HCT116 (cell line): ENCODE measurements at regions not wholly inside any gene's neighbourhood (a gene's known extent, or its start where the extent isn't known, plus 50 kb on each side); places are given as distances from the start of the nearest gene placed in this dataset.

Experiments
- ATAC-seq: fragments of 200-7000 bp; cut with Tn5 transposase; 2 replicates; pipeline ENCODE4 v1.9.1; 2020; ENCODE audit warnings: mild to moderate bottlenecking, moderate library complexity
- BruUV-seq: library from RNA; stranded (reverse); fragments of 400-500 nt; replicated peaks from 2 replicates; lab custom pipeline; 2021; lab: Mats Ljungman, UMichigan
- CTCF ChIA-PET: fragments of 300-600 bp; sonication (Branson Sonifier 250); formaldehyde crosslinking; loops from one replicate; lab custom pipeline; 2021; ENCODE audit warnings: antibody characterized with exemption; lab: Charles Lee
- POLR2A ChIA-PET: fragments of 300-600, 350-600 bp; sonication (Branson Sonifier 250); formaldehyde crosslinking; loops from one replicate; lab custom pipeline; 2021; ENCODE audit warnings: antibody characterized with exemption; lab: Charles Lee
- RAD21 ChIA-PET, 2 experiments: fragments of 300-600 bp; sonication (Branson Sonifier 250); formaldehyde crosslinking; loops; one replicate each; lab custom pipeline; 2023; ENCODE audit warnings: low total read pairs in 2 of 2; ENCODE audit not compliant: uncharacterized antibody in 2 of 2, unreplicated experiment in 2 of 2, low non-redundant PET in 1 of 2; lab: Charles Lee
- DNase-seq: peaks from one replicate; pipeline ENCODE4 v3.0.0-alpha.2; 2010; ENCODE audit warnings: low read depth, low spot score
- H2AFZ ChIP-seq: fragments of 200-600 bp; shearing (Covaris generic), sonication (generic); 2 replicates; pipeline ENCODE4 v1.6.1; 2017; ENCODE audit warnings: low read depth, mixed run types, mixed read lengths, antibody characterized with exemption, low read length; ENCODE audit not compliant: poor library complexity, severe bottlenecking
- H3K27ac ChIP-seq: 2 replicates; pipeline ENCODE4 v1.5.1; 2012; ENCODE audit warnings: low read depth, low read length
- H3K27me3 ChIP-seq: fragments of 200-600 bp; sonication (generic); 2 replicates; pipeline ENCODE4 v1.6.1; 2016; ENCODE audit warnings: mixed run types, low read length, mixed read lengths; ENCODE audit not compliant: insufficient read depth
- H3K36me3 ChIP-seq, 2 experiments: fragments of 200-500 bp in 1 of 2; fragments of 200-600 bp in 1 of 2; sonication (Bioruptor generic) in 1 of 2; sonication (generic) in 1 of 2; 2 replicates each; pipeline versions ENCODE4 v1.5.1 to v1.6.1; 2014 to 2016; ENCODE audit warnings: low read length in 2 of 2, inconsistent platforms in 1 of 2, mixed read lengths in 1 of 2, mixed run types in 1 of 2; ENCODE audit not compliant: insufficient read depth in 2 of 2, control insufficient read depth in 1 of 2
- H3K4me1 ChIP-seq, 2 experiments: fragments of 200-600 bp in 1 of 2; sonication (generic) in 1 of 2; 2 replicates each; pipeline versions ENCODE4 v1.5.1 to v1.6.1; 2012 to 2017; ENCODE audit warnings: low read length in 2 of 2, inconsistent platforms in 1 of 2, mild to moderate bottlenecking in 1 of 2, mixed read lengths in 1 of 2, mixed run types in 1 of 2, moderate library complexity in 1 of 2; ENCODE audit not compliant: insufficient read depth in 2 of 2, control insufficient read depth in 1 of 2
- H3K4me2 ChIP-seq: fragments of 200-600 bp; sonication (generic); 2 replicates; pipeline ENCODE4 v1.6.1; 2017; ENCODE audit warnings: mixed run types, low read length, mixed read lengths
- H3K4me3 ChIP-seq, 2 experiments: fragments of 200-600 bp in 1 of 2; sonication (generic) in 1 of 2; replicated peaks in 1 of 2; 2 replicates each; pipeline ENCODE4 v1.5.1; 2011 to 2016; ENCODE audit warnings: low read length in 2 of 2, control low read depth in 1 of 2, low read depth in 1 of 2, mild to moderate bottlenecking in 1 of 2, mixed read lengths in 1 of 2, mixed run types in 1 of 2
- H3K79me2 ChIP-seq: fragments of 200-600 bp; sonication (generic); 2 replicates; pipeline ENCODE4 v1.6.1; 2017; ENCODE audit warnings: mild to moderate bottlenecking, mixed run types, low read length, moderate library complexity, mixed read lengths; ENCODE audit not compliant: insufficient read depth
- H3K9ac ChIP-seq: fragments of 200-600 bp; sonication (generic); 2 replicates; pipeline ENCODE4 v1.6.1; 2016; ENCODE audit warnings: low read length, mixed read lengths
- H3K9me2 ChIP-seq: fragments of 200-600 bp; sonication (generic), shearing (Covaris generic); 2 replicates; pipeline ENCODE4 v1.6.1; 2017; ENCODE audit warnings: mixed run types, mild to moderate bottlenecking, moderate library complexity; ENCODE audit not compliant: insufficient read depth
- H3K9me3 ChIP-seq, 2 experiments: fragments of 200-500 bp in 1 of 2; fragments of 200-600 bp in 1 of 2; sonication (Bioruptor generic) in 1 of 2; sonication (generic) in 1 of 2; 2 replicates each; pipeline ENCODE4 v1.6.1; 2014 to 2017; ENCODE audit warnings: low read length in 2 of 2, mixed read lengths in 2 of 2, inconsistent platforms in 1 of 2, low read depth in 1 of 2, mild to moderate bottlenecking in 1 of 2, mixed run types in 1 of 2, moderate library complexity in 1 of 2; ENCODE audit not compliant: control insufficient read depth in 1 of 2, insufficient read depth in 1 of 2
- H4K20me1 ChIP-seq: fragments of 200-600 bp; sonication (generic), shearing (Covaris generic); 2 replicates; pipeline ENCODE4 v1.6.1; 2017; ENCODE audit warnings: mixed run types, mild to moderate bottlenecking, moderate library complexity; ENCODE audit not compliant: insufficient read depth
- CBX3 ChIP-seq: IDR thresholded peaks from 2 replicates; pipeline ENCODE4 v1.6.1; 2012; ENCODE audit warnings: low read depth
- EGR1 ChIP-seq: IDR thresholded peaks from 2 replicates; pipeline ENCODE4 v1.6.1; 2012; ENCODE audit warnings: low read depth
- EZH2 ChIP-seq: fragments of 200-600 bp; sonication (generic); IDR thresholded peaks from 2 replicates; pipeline ENCODE4 v1.6.1; 2017; ENCODE audit warnings: antibody characterized with exemption, mixed run types
- EZH2phosphoT487 ChIP-seq: fragments of 200-600 bp; IDR thresholded peaks from 2 replicates; pipeline ENCODE4 v1.6.1; 2018; ENCODE audit warnings: antibody characterized with exemption, borderline replicate concordance
- FOSL1 ChIP-seq: IDR thresholded peaks from 2 replicates; pipeline ENCODE4 v1.6.1; 2012; ENCODE audit warnings: low read depth
- JUND ChIP-seq: IDR thresholded peaks from 2 replicates; pipeline ENCODE4 v1.6.1; 2012
- POLR2AphosphoS5 ChIP-seq: IDR thresholded peaks from 2 replicates; pipeline ENCODE4 v1.6.1; 2011; ENCODE audit warnings: mild to moderate bottlenecking, low read depth, low read length, moderate library complexity
- RAD21 ChIP-seq: IDR thresholded peaks from 2 replicates; pipeline ENCODE4 v1.6.1; 2012; ENCODE audit warnings: low read depth, mild to moderate bottlenecking
- SIN3A ChIP-seq: IDR thresholded peaks from 2 replicates; pipeline ENCODE4 v1.6.1; 2012; ENCODE audit warnings: low read depth
- TCF7L2 ChIP-seq: IDR thresholded peaks from 2 replicates; pipeline ENCODE4 v1.7.0; 2011; ENCODE audit warnings: borderline replicate concordance, inconsistent platforms; ENCODE audit not compliant: insufficient read depth, insufficient read length; ENCODE audit errors: extremely low read depth
- ZNF274 ChIP-seq: fragments of 200-500 bp; sonication (Bioruptor generic); IDR thresholded peaks from 2 replicates; pipeline ENCODE4 v1.6.1; 2014; ENCODE audit warnings: mild to moderate bottlenecking, low read depth, low read length, inconsistent platforms
- intact Hi-C: fragments of 100-400 bp; cut with micrococcal nuclease; formaldehyde crosslinking; loops from 2 replicates; pipeline ENCODE4 v1.10.0; 2022
- TF ChIP-seq, protein P1 (sequence below): IDR thresholded peaks from 2 replicates; pipeline ENCODE4 v1.6.1; 2012
- TF ChIP-seq, protein P2 (sequence below): IDR thresholded peaks from 2 replicates; pipeline ENCODE4 v1.6.1; 2011; ENCODE audit warnings: mild to moderate bottlenecking, low read length, moderate library complexity; ENCODE audit not compliant: insufficient replicate concordance; ENCODE audit errors: extremely low read depth
- TF ChIP-seq, protein P3 (sequence below), 3 experiments: fragments of 200-600 bp in 1 of 3; sonication (generic) in 1 of 3; IDR thresholded peaks in 2 of 3; conservative IDR thresholded peaks in 1 of 3; 2 replicates each; pipeline ENCODE4 v1.5.1; 2012 to 2017; ENCODE audit warnings: low read depth in 2 of 3, low read length in 2 of 3, antibody characterized with exemption in 1 of 3, borderline replicate concordance in 1 of 3, control low read depth in 1 of 3, mild to moderate bottlenecking in 1 of 3, mixed read lengths in 1 of 3, mixed run types in 1 of 3, moderate library complexity in 1 of 3; ENCODE audit not compliant: insufficient read depth in 1 of 3
- TF ChIP-seq, protein P4 (sequence below): IDR thresholded peaks from 2 replicates; pipeline ENCODE4 v1.6.1; 2012

DNA sequence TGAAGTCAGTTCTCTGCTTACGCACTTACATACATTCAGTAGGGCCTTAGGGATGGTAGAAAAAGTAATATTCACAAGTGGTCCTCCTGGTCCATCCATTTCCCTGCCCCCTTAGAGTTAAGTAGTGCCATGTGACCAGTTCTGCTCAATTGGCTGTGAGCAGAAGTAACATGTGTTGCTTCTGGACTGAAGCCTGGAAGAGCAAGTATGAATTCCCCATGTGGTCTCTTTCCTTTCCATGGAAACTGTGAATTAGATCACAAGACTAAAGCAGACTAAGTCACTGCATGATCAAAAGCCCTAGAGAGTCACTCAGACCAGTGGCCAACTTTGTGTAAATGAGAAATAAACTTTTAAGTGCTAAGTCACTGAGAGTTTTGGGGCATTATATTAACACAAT, 341.7 kb upstream of the CADM1 start:
- TF ChIP-seq POLR2AphosphoS5 (no peak), EGR1 (no peak), EZH2 (no peak), RAD21 (no peak)
- TF ChIP-seq, protein P1, sequence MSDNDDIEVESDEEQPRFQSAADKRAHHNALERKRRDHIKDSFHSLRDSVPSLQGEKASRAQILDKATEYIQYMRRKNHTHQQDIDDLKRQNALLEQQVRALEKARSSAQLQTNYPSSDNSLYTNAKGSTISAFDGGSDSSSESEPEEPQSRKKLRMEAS: no peak
- TF ChIP-seq, all 23 proteins: peak for 0
- intact Hi-C loops: no loop called here

DNA sequence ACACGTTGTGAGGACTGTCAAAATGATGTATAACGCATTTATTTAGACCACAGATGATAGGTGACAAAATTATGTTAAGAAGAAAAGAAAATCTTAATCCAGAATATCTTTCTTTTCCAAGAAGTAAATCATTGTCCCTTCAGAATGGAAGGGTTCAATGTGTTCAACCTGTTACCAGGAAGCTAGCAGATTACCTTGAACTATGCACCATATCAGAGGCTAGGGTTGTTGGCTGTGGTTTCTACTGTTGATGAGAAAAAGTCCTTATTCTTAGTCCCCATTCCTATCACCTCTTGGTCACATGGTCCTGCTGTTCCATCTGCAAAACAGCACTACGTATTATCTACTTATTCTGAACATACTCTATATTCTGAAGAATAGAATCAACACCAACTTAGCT, 339.5 kb upstream of the CADM1 start:
- intact Hi-C loops: no loop called here
- CTCF ChIA-PET: no interaction called here
- TF ChIP-seq EZH2phosphoT487 (no peak), ZNF274 (no peak), SIN3A (no peak), JUND (no peak), CBX3 (no peak), EZH2 (no peak), FOSL1 (no peak), TCF7L2 (no peak)
- TF ChIP-seq, protein P2, sequence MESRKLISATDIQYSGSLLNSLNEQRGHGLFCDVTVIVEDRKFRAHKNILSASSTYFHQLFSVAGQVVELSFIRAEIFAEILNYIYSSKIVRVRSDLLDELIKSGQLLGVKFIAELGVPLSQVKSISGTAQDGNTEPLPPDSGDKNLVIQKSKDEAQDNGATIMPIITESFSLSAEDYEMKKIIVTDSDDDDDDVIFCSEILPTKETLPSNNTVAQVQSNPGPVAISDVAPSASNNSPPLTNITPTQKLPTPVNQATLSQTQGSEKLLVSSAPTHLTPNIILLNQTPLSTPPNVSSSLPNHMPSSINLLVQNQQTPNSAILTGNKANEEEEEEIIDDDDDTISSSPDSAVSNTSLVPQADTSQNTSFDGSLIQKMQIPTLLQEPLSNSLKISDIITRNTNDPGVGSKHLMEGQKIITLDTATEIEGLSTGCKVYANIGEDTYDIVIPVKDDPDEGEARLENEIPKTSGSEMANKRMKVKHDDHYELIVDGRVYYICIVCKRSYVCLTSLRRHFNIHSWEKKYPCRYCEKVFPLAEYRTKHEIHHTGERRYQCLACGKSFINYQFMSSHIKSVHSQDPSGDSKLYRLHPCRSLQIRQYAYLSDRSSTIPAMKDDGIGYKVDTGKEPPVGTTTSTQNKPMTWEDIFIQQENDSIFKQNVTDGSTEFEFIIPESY: no peak
- TF ChIP-seq, protein P3, sequence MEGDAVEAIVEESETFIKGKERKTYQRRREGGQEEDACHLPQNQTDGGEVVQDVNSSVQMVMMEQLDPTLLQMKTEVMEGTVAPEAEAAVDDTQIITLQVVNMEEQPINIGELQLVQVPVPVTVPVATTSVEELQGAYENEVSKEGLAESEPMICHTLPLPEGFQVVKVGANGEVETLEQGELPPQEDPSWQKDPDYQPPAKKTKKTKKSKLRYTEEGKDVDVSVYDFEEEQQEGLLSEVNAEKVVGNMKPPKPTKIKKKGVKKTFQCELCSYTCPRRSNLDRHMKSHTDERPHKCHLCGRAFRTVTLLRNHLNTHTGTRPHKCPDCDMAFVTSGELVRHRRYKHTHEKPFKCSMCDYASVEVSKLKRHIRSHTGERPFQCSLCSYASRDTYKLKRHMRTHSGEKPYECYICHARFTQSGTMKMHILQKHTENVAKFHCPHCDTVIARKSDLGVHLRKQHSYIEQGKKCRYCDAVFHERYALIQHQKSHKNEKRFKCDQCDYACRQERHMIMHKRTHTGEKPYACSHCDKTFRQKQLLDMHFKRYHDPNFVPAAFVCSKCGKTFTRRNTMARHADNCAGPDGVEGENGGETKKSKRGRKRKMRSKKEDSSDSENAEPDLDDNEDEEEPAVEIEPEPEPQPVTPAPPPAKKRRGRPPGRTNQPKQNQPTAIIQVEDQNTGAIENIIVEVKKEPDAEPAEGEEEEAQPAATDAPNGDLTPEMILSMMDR (IDR thresholded peaks at IDR 0.05 in 2 of 3, conservative IDR thresholded peaks at IDR 0.05 in 1 of 3; ENCODE audit: borderline replicate concordance in 1 of 3, insufficient read depth in 1 of 3, low read depth in 2 of 3, low read length in 2 of 3): no peak
- TF ChIP-seq, protein P1: no peak
- TF ChIP-seq, protein P4, sequence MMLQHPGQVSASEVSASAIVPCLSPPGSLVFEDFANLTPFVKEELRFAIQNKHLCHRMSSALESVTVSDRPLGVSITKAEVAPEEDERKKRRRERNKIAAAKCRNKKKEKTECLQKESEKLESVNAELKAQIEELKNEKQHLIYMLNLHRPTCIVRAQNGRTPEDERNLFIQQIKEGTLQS: no peak

More for the DNA sequence above, 341.7 kb upstream of the CADM1 start:
- POLR2A ChIA-PET: no interaction called here
- ATAC-seq: no peak
- no peak for DNase-seq
- Histone ChIP-seq H3K4me3 (no peak overlapping the region), H3K79me2 (no peaks in the 10 kb centered on the region), H2AFZ (no peak overlapping the region), H3K36me3 (no peaks in the 10 kb centered on the region), H4K20me1 (no peaks in the 10 kb centered on the region), H3K27me3 (no peaks in the 10 kb centered on the region), H3K9me3 (peaks cover 0 to 4% of the 10 kb centered on the region in 2 experiments; a peak in 2 of 4 replicates), H3K4me2 (no peak overlapping the region), H3K4me1 (no peaks in the 10 kb centered on the region), H3K9ac (no peak overlapping the region), H3K9me2 (no peaks in the 10 kb centered on the region), H3K27ac (no peak overlapping the region)
- RAD21 ChIA-PET: no interaction called here
- BruUV-seq: no TSS peak
- CTCF ChIA-PET: no interaction called here

More for the DNA sequence above, 339.5 kb upstream of the CADM1 start:
- H2AFZ ChIP-seq: no peak overlapping the region
- POLR2A ChIA-PET: no interaction called here
- H3K4me1 ChIP-seq: no peaks in the 10 kb centered on the region
- ATAC-seq: no peak
- H3K4me2 ChIP-seq: no peak overlapping the region
- no peak overlapping the region for H3K9ac ChIP-seq
- no peaks in the 10 kb centered on the region for H3K27me3 ChIP-seq
- no peak overlapping the region for H3K4me3 ChIP-seq
- no peaks in the 10 kb centered on the region for H3K36me3 ChIP-seq
- no peaks in the 10 kb centered on the region for H4K20me1 ChIP-seq
- no peaks in the 10 kb centered on the region for H3K79me2 ChIP-seq
- H3K27ac ChIP-seq: no peak overlapping the region
- H3K9me3 ChIP-seq: peaks cover 0 to 4% of the 10 kb centered on the region in 2 experiments; a peak in 2 of 4 replicates
- no peaks in the 10 kb centered on the region for H3K9me2 ChIP-seq
- BruUV-seq: no TSS peak
- no peak for DNase-seq
- RAD21 ChIA-PET: no interaction called here
